ENCODE measurements at regions not wholly inside any gene's neighbourhood (a gene's known extent, or its start where the extent isn't known, plus 50 kb on each side); places are given as distances from the start of the nearest gene placed in this dataset.

GRCh38 chr2:12617366-12617765 is 99.4 kb upstream of the TRIB2 start:
- no peak for DNase-seq
- H3K4me1 Mint-ChIP-seq (ENCODE audit: low read depth, unreplicated experiment) = peaks cover 7% of the 10 kb centered on the region

GRCh38 chr2:12617853-12618252 is 98.9 kb upstream of the TRIB2 start:
- peaks cover 3% of the 10 kb centered on the region for H3K4me1 Mint-ChIP-seq (ENCODE audit: low read depth, unreplicated experiment)
- peaks cover 3% of the 10 kb centered on the region for H3K9me3 Mint-ChIP-seq (ENCODE audit: unreplicated experiment)
- peaks cover 4% of the 10 kb centered on the region for H3K27me3 Mint-ChIP-seq (ENCODE audit: unreplicated experiment)
- H3K36me3 Mint-ChIP-seq (ENCODE audit: unreplicated experiment) = no peaks in the 10 kb centered on the region
- no peak overlapping the region for H3K4me3 Mint-ChIP-seq (ENCODE audit: unreplicated experiment)
- H3K27ac Mint-ChIP-seq (ENCODE audit: unreplicated experiment) = no peak overlapping the region
- DNase-seq = no peak
- no peak for TF ChIP-seq CTCF (IDR thresholded peaks at IDR 0.05; ENCODE audit: partially characterized antibody, unreplicated experiment)

More at GRCh38 chr2:12617366-12617765, 99.4 kb upstream of the TRIB2 start:
- Mint-ChIP-seq H3K27ac (ENCODE audit: unreplicated experiment) (no peak overlapping the region), H3K9me3 (ENCODE audit: unreplicated experiment) (peaks cover 3% of the 10 kb centered on the region), H3K4me3 (ENCODE audit: unreplicated experiment) (no peak overlapping the region), H3K27me3 (ENCODE audit: unreplicated experiment) (peaks cover 4% of the 10 kb centered on the region), H3K36me3 (ENCODE audit: unreplicated experiment) (no peaks in the 10 kb centered on the region)
- TF ChIP-seq CTCF (IDR thresholded peaks at IDR 0.05; ENCODE audit: partially characterized antibody, unreplicated experiment) = no peak

GRCh38 chr2:12618576-12618975 is 98.2 kb upstream of the TRIB2 start:
- Mint-ChIP-seq H3K27ac (ENCODE audit: unreplicated experiment) (no peak overlapping the region), H3K9me3 (ENCODE audit: unreplicated experiment) (peaks cover 3% of the 10 kb centered on the region), H3K4me1 (ENCODE audit: low read depth, unreplicated experiment) (no peaks in the 10 kb centered on the region), H3K27me3 (ENCODE audit: unreplicated experiment) (peaks cover 3% of the 10 kb centered on the region), H3K4me3 (ENCODE audit: unreplicated experiment) (no peak overlapping the region), H3K36me3 (ENCODE audit: unreplicated experiment) (no peaks in the 10 kb centered on the region)
- no peak for TF ChIP-seq CTCF (IDR thresholded peaks at IDR 0.05; ENCODE audit: partially characterized antibody, unreplicated experiment)
- DNase-seq = no peak

GRCh38 chr2:12619975-12620374 is 96.8 kb upstream of the TRIB2 start:
- peaks cover 3% of the 10 kb centered on the region for H3K27me3 Mint-ChIP-seq (ENCODE audit: unreplicated experiment)
- TF ChIP-seq CTCF (IDR thresholded peaks at IDR 0.05; ENCODE audit: partially characterized antibody, unreplicated experiment) = no peak
- H3K4me3 Mint-ChIP-seq (ENCODE audit: unreplicated experiment) = no peak overlapping the region
- H3K4me1 Mint-ChIP-seq (ENCODE audit: low read depth, unreplicated experiment) = peaks cover 2% of the 10 kb centered on the region
- no peak overlapping the region for H3K27ac Mint-ChIP-seq (ENCODE audit: unreplicated experiment)
- H3K36me3 Mint-ChIP-seq (ENCODE audit: unreplicated experiment) = no peaks in the 10 kb centered on the region
- peaks cover 3% of the 10 kb centered on the region for H3K9me3 Mint-ChIP-seq (ENCODE audit: unreplicated experiment)
- no peak for DNase-seq

GRCh38 chr2:12620759-12621158 is 96.0 kb upstream of the TRIB2 start:
- Mint-ChIP-seq H3K27me3 (ENCODE audit: unreplicated experiment) (peaks cover 3% of the 10 kb centered on the region), H3K36me3 (ENCODE audit: unreplicated experiment) (no peaks in the 10 kb centered on the region), H3K4me1 (ENCODE audit: low read depth, unreplicated experiment) (peaks cover 8% of the 10 kb centered on the region), H3K4me3 (ENCODE audit: unreplicated experiment) (no peak overlapping the region), H3K9me3 (ENCODE audit: unreplicated experiment) (peaks cover 3% of the 10 kb centered on the region), H3K27ac (ENCODE audit: unreplicated experiment) (no peak overlapping the region)
- no peak for DNase-seq
- no peak for TF ChIP-seq CTCF (IDR thresholded peaks at IDR 0.05; ENCODE audit: partially characterized antibody, unreplicated experiment)
